Testis (tissue), 2 donors: ENCODE measurements at regions not wholly inside any gene's neighbourhood (a gene's known extent, or its start where the extent isn't known, plus 50 kb on each side); places are given as distances from the start of the nearest gene placed in this dataset.

Experiments
- DNase-seq: peaks from one replicate; pipeline ENCODE4 v3.0.0-alpha.2; 2019
- H3K27ac ChIP-seq, 2 donors: fragments of 200-600 bp; sonication (generic); one replicate each; pipeline ENCODE4 v1.5.1; 2019
- H3K27me3 ChIP-seq: fragments of 200-600 bp; sonication (generic); one replicate; pipeline ENCODE4 v1.5.1; 2019
- H3K36me3 ChIP-seq: fragments of 200-600 bp; sonication (generic); one replicate; pipeline ENCODE4 v1.5.1; 2017; ENCODE audit warnings: low read depth; ENCODE audit errors: missing control alignments
- H3K4me1 ChIP-seq: fragments of 200-600 bp; sonication (generic); one replicate; pipeline ENCODE4 v1.5.1; 2019
- H3K4me3 ChIP-seq, 2 donors: fragments of 200-600 bp; sonication (generic); one replicate each; pipeline ENCODE4 v1.5.1; 2017 to 2019
- H3K9me3 ChIP-seq: fragments of 200-600 bp; sonication (generic); one replicate; pipeline ENCODE4 v1.5.1; 2017
- CTCF ChIP-seq, 3 experiments: fragments of 450-650 bp in 2 of 3; fragments of 200-600 bp in 1 of 3; sonication (generic) in 1 of 3; IDR thresholded peaks; one replicate each; pipeline ENCODE4 v1.5.1; 2016 to 2019; ENCODE audit warnings: antibody characterized with exemption in 3 of 3, mild to moderate bottlenecking in 2 of 3, moderate library complexity in 1 of 3
- POLR2A ChIP-seq: fragments of 450-650 bp; IDR thresholded peaks from one replicate; pipeline ENCODE4 v1.6.1; 2017; ENCODE audit warnings: antibody characterized with exemption, mild to moderate bottlenecking, moderate library complexity
- WGBS, 2 donors: methylation state at CpG; one replicate each; pipeline ENCODE4 v1.1.5; 2018; 5-methylcytosine and 5-hydroxymethylcytosine counted together
- intact Hi-C: fragments of 100-400 bp; cut with DNase I; formaldehyde crosslinking; loops from one replicate; pipeline ENCODE4 v1.15.1; 2023; ENCODE audit warnings: low total_unique reads

- H3K4me1 ChIP-seq: no peaks in the 10 kb centered on the region
- H3K9me3 ChIP-seq: no peaks in the 10 kb centered on the region
- H3K36me3 ChIP-seq: no peaks in the 10 kb centered on the region
- H3K27me3 ChIP-seq: no peaks in the 10 kb centered on the region
- TF ChIP-seq POLR2A (no peak), CTCF (IDR thresholded peaks at IDR 0.05) (no peak)
- WGBS, 2 donors: 41 to 59% methylated on average over 6 of the region's 6 CpGs
- no peak overlapping the region for H3K4me3 ChIP-seq
- DNase-seq: no peak
- H3K27ac ChIP-seq: no peak overlapping the region
- intact Hi-C loops: no loop called here
Observed at GRCh38 chr15:97806766-97807165, 153.7 kb upstream of the ARRDC4 start.

DNA sequence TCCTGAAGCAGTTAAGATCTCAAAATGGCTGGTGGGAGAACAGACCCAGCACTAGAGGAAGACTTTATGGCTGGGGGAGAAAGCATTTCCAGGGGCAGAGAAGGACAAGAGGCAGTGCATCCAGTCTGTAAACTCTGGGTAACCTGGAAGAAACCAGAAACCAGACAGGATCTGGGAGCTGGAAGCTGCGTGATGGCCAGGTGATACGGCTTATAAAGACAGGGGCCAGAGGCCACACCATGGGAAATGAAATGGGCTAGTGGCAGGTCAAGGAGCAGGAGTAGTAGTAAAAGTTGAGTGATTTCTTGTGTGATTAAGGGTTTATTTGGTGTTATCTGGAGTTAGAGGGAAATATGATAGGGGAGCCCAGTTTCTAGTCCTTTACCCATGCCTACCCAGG lies 144.7 kb upstream of the ARRDC4 start:
- no peak for TF ChIP-seq CTCF (IDR thresholded peaks at IDR 0.05)
- no peak for TF ChIP-seq POLR2A
- Histone ChIP-seq H3K27ac (no peak overlapping the region), H3K27me3 (no peaks in the 10 kb centered on the region), H3K9me3 (no peaks in the 10 kb centered on the region), H3K4me3 (no peak overlapping the region), H3K4me1 (no peaks in the 10 kb centered on the region), H3K36me3 (no peaks in the 10 kb centered on the region)
- intact Hi-C loops: no loop called here
- 59 to 76% methylated on average over 2 of the region's 2 CpGs for WGBS, 2 donors
- DNase-seq: no peak

GRCh38 chr15:97817276-97817890 lies 143.1 kb upstream of the ARRDC4 start:
- intact Hi-C loops: no loop called here
- Histone ChIP-seq H3K36me3 (no peaks in the 10 kb centered on the region), H3K27ac (no peak overlapping the region), H3K4me1 (no peaks in the 10 kb centered on the region), H3K4me3 (no peak overlapping the region), H3K27me3 (no peaks in the 10 kb centered on the region), H3K9me3 (no peaks in the 10 kb centered on the region)
- no peak for TF ChIP-seq CTCF (IDR thresholded peaks at IDR 0.05)
- TF ChIP-seq POLR2A: no peak
- WGBS, 2 donors: 44 to 53% methylated on average over 9 of the region's 9 CpGs
- no peak for DNase-seq

GRCh38 chr15:97836003-97836402 lies 124.5 kb upstream of the ARRDC4 start:
- Histone ChIP-seq H3K4me3 (no peak overlapping the region), H3K27me3 (no peaks in the 10 kb centered on the region), H3K36me3 (no peaks in the 10 kb centered on the region), H3K4me1 (no peaks in the 10 kb centered on the region), H3K27ac (no peak overlapping the region), H3K9me3 (no peaks in the 10 kb centered on the region)
- intact Hi-C loops: no loop called here
- WGBS, 2 donors: 82 to 85% methylated on average over 4 of the region's 4 CpGs
- DNase-seq: no peak
- no peak for TF ChIP-seq POLR2A
- no peak for TF ChIP-seq CTCF (IDR thresholded peaks at IDR 0.05)

DNA sequence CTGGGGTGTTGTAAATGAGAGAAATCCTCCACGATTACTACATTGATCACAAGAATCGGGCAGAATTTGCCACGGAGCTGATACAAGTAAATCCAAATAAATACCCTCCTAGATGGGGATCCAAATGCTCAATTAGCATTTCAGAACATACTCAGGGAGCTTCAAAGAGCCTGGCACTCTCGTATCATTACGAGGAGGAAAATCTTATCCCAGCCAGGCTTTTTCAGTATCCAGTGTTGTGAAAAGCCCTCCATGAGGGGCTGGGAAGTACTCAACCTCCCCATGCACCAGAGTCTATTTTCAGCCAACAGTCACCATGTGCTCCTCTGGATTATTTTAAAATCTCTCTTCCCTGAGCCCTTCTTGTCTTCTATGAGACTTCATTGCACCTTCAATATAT lies 122.6 kb upstream of the ARRDC4 start:
- no peaks in the 10 kb centered on the region for H3K4me1 ChIP-seq
- no peaks in the 10 kb centered on the region for H3K27me3 ChIP-seq
- WGBS, 2 donors: 67 to 71% methylated on average over 5 of the region's 5 CpGs
- intact Hi-C loops: no loop called here
- H3K4me3 ChIP-seq: no peak overlapping the region
- H3K36me3 ChIP-seq: no peaks in the 10 kb centered on the region
- no peak for TF ChIP-seq POLR2A
- no peak for TF ChIP-seq CTCF (IDR thresholded peaks at IDR 0.05)
- no peak overlapping the region for H3K27ac ChIP-seq
- no peaks in the 10 kb centered on the region for H3K9me3 ChIP-seq
- no peak for DNase-seq
